GM04503 (cell line): ENCODE measurements at regions not wholly inside any gene's neighbourhood (a gene's known extent, or its start where the extent isn't known, plus 50 kb on each side); places are given as distances from the start of the nearest gene placed in this dataset.
A peak's percentile ranks its signal among the peaks of the same experiment; 100 is the strongest.

Experiments
- DNase-seq: peaks from one replicate; pipeline ENCODE4 v3.0.0-alpha.2; 2012; ENCODE audit warnings: low read depth

DNA sequence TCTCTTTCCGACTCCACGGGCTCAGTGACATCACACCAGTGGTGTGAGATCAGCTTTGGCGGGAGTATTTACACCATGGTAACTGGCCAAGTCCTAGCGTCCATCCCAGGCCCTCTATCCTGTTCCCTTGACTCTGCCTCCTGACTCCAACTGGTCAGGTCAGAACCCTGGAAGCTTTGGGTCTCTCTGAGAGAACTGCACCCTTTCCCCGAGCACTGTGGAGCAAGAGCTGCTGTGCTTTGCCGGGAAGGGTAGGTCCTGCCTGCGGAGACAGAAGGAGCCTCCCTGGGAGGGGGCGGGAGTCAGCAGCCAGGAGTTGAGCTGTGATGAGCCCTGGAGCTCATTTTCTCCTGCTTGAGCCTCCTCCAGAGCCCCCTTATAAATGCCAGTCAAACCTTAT is 212.1 kb upstream of the TNRC6C start:
- no peak for DNase-seq

DNA sequence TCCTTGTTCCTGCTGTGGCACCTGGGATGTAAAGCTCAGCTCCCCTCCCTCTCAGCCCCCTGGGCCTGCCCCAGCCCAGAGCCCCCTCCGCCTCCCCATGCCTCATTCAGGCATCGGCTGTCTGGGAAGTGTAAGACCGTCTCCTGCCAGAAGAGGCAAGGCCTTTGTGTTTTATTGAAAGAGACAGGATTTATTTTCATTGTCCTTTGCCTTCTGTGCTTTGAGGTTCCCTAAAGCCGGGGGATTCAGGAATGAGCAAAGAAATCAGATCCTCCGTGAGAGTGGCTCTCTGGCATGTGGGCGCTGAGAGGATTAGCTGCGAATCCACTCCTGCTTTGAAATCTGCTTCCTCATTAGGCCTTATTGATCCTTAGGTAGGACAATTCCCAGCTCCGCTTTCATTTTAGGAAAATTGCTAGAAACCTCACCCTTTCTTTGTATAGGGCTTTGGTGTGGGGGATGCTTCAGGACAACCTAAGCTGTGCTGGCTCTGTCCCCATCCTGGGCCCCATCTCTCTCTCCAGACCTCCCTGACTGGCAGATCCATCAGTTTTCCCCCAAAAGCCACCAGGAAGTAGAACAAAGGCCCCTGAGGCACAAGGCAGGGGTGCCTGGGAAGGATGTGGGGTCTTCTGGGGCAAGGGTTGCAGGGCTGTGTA is 211.5 kb upstream of the TNRC6C start:
- DNase-seq: no peak

DNA sequence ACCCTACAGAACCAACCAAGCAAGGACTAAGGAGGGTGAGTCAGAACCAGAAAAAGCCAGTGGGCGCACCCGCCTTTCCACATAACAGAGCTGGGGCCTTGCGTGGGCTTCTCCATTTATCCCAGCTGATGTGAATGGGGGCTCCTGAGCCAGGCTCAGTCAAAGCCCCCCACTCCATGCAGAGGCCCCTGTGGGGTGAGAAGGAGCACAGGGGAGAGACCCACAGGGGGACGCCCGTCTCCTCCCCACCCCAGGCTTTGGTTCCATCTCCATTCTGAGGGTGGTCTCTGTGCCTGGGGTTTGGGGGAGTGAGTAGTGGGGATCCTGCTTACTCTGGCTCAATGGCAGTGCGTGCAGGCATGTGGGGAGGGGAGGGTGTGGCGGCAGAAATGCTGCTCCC is 210.1 kb upstream of the TNRC6C start:
- no peak for DNase-seq

GRCh38 chr17:77749321-77749751 is 209.2 kb upstream of the TNRC6C start:
- no peak for DNase-seq

GRCh38 chr17:77749989-77750388 is 208.5 kb upstream of the TNRC6C start:
- no peak for DNase-seq

DNA sequence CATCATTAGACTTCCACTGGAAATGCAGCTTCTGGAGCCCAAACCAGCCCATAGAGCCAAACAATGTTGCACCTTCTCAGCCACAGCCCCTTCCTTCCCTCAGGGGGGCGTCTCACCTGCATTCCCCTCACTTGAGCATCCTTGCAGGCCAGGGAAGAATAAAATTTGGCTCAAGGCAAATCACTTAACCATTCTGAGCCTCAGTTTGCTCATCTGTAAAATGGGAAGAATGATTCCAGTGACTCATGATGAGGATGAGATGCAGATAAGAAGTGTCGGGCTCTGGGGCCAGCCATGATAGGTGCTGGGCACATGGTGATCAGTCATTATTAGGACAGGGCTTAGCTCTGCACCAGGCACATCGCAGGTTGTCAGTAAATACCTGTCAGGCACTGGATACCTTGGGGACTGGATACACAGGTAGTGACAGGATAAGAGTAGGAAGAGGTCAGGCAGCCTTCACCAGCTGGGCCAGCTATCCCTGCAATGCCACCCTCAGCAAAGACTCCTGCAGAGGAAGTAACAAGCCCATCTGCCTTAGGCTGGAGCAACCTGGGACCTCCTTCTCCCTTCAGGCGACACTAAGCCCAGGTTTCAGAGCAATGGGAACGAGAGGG is 208.0 kb upstream of the TNRC6C start:
- DNase-seq: no peak

DNA sequence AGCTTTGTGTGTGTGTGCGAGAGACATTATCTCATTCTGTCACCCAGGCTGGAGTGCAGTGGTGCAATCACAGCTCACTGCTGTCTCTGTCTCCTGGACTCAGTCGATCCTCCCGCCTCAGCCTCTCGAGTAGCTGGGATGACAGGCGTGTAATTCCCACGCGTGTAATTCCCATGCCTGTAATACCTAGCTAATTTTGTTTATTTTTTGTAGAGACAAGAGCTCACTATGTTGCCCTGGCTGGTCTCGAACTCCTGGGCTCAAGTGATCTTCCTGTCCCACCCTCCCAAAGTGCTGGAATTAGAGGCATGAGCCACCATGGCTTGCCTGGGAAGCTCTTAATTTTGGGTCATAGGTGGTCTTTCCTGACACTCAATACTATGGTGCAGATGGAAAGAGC is 205.3 kb upstream of the TNRC6C start:
- DNase-seq: no peak

- DNase-seq: no peak
These were observed 204.7 kb upstream of the TNRC6C start for GRCh38 chr17:77753691-77754245.

DNA sequence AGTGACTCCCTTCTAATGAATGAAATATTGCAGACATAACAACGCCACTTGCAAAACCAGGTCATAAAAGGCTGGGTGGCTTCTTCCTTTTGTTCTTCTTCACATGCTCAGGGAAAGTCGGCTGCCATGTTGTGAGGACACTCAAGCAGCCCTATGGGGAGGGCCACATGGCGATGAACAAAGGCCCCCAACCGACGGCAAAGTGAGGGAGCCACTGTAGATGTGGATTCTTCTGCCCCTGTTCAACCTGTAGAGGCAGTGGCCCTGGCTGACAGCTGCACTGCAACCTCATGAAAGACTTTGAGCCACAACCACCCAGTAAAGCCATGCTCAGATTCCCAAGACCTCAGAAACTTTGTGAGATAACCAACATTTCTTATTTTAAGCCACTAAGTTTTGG is 203.5 kb upstream of the TNRC6C start:
- DNase-seq: no peak

GRCh38 chr17:77755410-77755963 is 203.0 kb upstream of the TNRC6C start:
- no peak for DNase-seq

DNA sequence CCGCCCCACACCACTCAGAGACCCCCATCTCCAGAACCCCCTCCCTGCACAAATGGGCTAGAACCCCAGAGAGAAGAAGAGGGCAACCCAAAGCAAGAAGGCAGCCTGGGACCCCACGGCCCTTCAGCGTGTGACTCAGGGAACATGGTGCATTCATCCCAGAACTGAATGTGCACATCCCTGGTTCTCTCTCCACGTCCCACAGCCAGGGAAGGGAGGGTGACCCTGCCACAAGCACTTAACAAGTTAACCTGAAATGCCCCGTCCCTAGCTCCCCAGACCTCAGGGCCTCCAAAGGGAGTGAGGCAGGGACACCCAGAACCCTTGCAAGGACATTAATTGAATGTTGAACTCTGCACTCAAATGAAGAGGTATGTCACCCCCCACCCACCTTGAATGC is 202.5 kb upstream of the TNRC6C start:
- no peak for DNase-seq

DNA sequence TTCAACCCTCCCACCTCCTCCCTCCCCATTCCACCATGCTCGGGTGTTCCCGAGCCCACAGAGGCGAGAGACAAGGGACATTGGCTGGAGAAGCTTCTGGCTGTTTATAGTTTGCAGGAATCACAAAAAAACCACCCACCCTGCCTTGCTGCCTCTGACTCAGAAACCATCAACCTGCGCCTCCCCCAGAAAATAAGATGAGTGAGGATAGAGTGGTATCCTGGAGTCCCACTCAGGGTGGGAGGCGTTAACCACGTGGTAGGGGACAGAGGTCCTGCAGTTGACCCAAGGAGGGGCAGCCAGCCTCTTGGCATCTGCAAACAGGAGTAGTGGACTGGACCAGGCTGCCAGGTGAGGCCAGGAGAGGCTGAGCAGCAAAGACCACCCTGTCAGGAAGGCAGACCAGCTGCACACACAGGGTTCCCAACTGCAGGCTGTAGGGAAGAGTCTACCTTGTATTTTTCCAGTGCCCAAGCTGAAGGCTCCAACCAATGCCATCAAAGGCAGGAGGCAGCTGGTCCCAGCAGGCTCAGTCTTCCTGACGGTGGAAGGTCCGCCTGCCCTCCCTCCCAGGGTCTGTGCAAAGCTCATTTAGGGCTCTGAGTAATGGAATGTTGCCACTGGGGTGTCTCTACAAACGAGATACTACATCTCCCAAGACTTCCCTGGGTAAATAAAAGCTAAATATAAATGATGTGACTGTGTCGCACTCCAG is 201.5 kb upstream of the TNRC6C start:
- DNase-seq: no peak

- DNase-seq: no peak
These were observed 201.0 kb upstream of the TNRC6C start for GRCh38 chr17:77757561-77757898.

- DNase-seq: no peak
These were observed 195.5 kb upstream of the TNRC6C start for GRCh38 chr17:77763023-77763422.

DNA sequence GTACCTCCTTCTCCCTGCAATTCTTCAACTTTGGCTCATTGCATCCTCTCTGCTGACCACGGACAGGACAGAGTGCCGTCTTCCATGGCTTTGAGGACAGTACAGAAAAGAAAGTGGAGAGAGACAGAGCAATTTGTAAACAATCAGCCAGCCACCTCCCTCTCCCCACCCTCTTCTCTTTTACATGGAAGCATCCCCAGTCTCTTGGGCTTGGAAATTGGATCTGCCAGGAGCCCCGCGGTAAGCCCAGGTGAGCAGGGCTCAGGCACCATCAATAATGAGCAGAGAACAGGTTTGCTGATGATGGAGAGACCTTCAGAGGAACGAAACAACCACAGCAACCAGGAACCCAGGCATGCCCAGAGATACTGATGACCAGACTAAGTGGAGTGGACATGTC is 194.9 kb upstream of the TNRC6C start:
- DNase-seq: no peak

- DNase-seq: no peak
These were observed 193.2 kb upstream of the TNRC6C start for GRCh38 chr17:77765292-77765691.

DNA sequence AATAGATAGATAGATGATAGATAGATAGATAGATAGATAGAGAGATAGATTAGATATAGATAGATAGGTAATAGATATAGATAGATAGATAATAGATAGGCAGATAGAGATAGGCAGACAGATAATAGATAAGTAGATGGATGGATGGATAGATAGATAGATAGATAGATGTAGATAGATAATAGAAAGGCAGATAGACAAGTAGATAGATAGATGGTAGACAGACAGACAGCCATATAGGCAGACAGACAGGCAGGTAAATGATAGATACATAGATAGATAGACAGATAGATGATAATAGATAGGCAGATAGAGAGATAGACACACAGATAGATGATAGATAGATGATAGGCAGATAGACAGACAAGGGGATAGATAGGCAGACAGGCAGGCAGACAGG is 191.4 kb upstream of the TNRC6C start:
- no peak for DNase-seq

DNA sequence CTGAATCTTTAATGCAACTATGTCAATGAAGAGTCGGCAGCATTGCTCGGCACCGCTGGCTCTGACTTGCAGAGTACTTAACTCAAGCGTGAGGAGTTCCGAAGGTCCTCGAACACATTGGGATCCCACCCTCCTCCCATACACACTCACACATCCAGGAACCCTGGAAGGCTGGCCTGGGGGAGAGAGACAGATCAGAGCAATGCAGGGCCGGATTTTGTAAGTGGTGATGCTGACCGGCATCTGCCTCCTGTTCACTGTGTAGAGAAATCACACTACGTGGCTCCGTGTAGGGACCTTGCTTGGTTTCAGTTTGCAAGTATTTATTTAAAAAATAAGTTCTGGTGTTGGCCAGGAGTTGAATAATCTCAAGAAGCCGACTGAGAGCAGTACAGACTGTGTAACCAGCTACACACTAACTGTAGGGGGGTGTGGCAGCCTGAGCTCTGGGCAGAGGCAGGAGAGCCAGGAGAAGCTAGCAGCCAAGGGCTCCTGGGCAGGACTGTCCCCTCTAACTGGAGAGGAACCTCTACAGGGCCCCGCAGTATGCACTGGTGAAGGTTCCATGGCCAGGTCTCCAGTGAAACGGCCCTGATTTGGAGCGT is 190.2 kb upstream of the TNRC6C start:
- no peak for DNase-seq

GRCh38 chr17:77769215-77769614 is 189.3 kb upstream of the TNRC6C start:
- DNase-seq: no peak

GRCh38 chr17:77769762-77770161 is 188.7 kb upstream of the TNRC6C start:
- no peak for DNase-seq

DNA sequence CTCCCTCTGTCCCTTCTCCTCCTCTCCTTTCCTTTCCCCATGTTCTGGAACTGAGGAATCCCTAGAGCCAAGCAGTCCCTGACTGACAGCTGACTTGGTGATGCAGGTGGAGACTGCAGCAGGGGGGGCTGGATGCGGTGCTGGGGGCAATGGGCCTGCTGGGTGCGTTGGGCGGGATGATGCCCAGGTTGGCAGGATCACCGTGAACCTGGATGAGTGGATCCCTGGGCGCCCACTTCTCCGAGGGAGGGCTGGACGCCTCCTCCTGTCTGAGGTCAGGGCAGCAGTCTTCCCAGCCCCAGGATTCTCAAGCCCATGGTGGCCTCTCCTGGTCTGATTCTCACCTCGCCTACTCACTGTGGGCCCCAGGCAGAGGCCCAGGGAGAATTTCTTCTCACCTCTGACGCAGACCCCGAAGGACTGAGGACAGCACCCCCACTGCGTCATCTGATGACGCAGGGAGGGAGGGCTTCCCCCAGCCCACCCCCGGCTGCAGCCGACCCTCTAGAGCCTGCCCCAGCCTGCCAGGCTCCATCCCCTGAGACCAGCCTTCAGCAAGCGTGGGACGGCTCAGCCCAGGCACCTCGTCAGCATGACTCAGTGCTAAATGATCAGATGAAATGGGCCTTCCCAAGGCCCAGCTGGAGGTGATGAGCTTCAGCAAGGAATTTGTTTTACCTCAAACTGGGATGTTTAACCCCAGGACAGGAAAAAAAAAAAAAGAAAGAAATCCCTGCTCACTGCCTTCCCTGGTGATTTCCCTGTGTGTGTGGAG is 188.0 kb upstream of the TNRC6C start:
- DNase-seq: peak; percentile 34

DNA sequence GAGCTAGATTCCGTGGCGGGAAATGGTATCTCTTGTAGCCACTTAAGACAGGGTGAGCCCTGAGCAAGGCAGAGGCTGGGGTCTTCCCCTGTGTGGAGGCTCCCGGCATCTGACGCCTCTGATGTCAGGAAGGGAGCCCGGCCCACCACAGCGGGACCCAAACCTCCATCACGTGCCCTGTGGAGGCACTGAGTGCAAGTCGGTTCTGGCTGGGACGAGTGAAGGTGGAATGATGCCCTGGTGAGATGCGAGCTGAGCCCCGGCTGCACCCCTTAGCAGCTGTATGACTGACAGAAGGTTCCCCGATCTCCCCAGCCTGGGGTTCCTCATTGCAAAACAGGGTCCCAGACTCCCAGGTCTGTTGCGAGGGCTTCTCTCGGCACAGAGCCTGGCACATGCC is 187.4 kb upstream of the TNRC6C start:
- DNase-seq: no peak
